SH-SY5Y (cell line): ENCODE measurements at regions not wholly inside any gene's neighbourhood (a gene's known extent, or its start where the extent isn't known, plus 50 kb on each side); places are given as distances from the start of the nearest gene placed in this dataset.

Source experiments
- GATA2 ChIP-seq: IDR thresholded peaks from 2 replicates; pipeline ENCODE4 v1.6.1; 2011; ENCODE audit warnings: mild to moderate bottlenecking, low read depth, low read length
- GATA3 ChIP-seq: IDR thresholded peaks from 2 replicates; pipeline ENCODE4 v1.6.1; 2011; ENCODE audit warnings: low read depth, mild to moderate bottlenecking, low read length, moderate library complexity

- TF ChIP-seq GATA2 (no peak), GATA3 (no peak)
These were observed 72.6 kb downstream of the TMEM100 start for GRCh38 chr17:55649957-55650597.

GRCh38 chr17:55648086-55648485, 74.6 kb downstream of the TMEM100 start:
- TF ChIP-seq GATA2, result no peak

GRCh38 chr17:55645361-55645760, 77.3 kb downstream of the TMEM100 start:
- no peak for TF ChIP-seq GATA3
- TF ChIP-seq GATA2, result no peak

GRCh38 chr17:55644346-55644745, 78.3 kb downstream of the TMEM100 start:
- no peak for TF ChIP-seq GATA2
- no peak for TF ChIP-seq GATA3

GRCh38 chr17:55642741-55643140, 79.9 kb downstream of the TMEM100 start:
- TF ChIP-seq GATA3 (no peak), GATA2 (no peak)

GRCh38 chr17:55641676-55642081, 81.0 kb downstream of the TMEM100 start:
- no peak for TF ChIP-seq GATA3
- no peak for TF ChIP-seq GATA2

- TF ChIP-seq GATA2 (no peak), GATA3 (no peak)
These were observed 83.6 kb downstream of the TMEM100 start for GRCh38 chr17:55639096-55639495.

- TF ChIP-seq GATA2, result peak; percentile 42; the same call in 1 of the 2 replicates
- TF ChIP-seq GATA3, result no peak
These were observed 87.3 kb downstream of the TMEM100 start for GRCh38 chr17:55635253-55635914.

GRCh38 chr17:55634702-55635101, 88.0 kb downstream of the TMEM100 start:
- TF ChIP-seq GATA3 (no peak), GATA2 (no peak)

- TF ChIP-seq GATA2, result no peak
- no peak for TF ChIP-seq GATA3
These were observed 89.8 kb downstream of the TMEM100 start for GRCh38 chr17:55632893-55633292.

GRCh38 chr17:55632236-55632635, 90.4 kb downstream of the TMEM100 start:
- TF ChIP-seq GATA2 (no peak), GATA3 (no peak)

- TF ChIP-seq GATA2 (no peak), GATA3 (no peak)
These were observed 92.7 kb downstream of the TMEM100 start for GRCh38 chr17:55629995-55630394.

- TF ChIP-seq GATA2 (no peak), GATA3 (no peak)
These were observed 97.1 kb downstream of the TMEM100 start for GRCh38 chr17:55625521-55625920.

GRCh38 chr17:55624772-55625433, 97.8 kb downstream of the TMEM100 start:
- no peak for TF ChIP-seq GATA3
- TF ChIP-seq GATA2, result no peak

- no peak for TF ChIP-seq GATA2
- no peak for TF ChIP-seq GATA3
These were observed 100.1 kb downstream of the TMEM100 start for GRCh38 chr17:55622547-55622946.

GRCh38 chr17:55620945-55621344, 101.7 kb downstream of the TMEM100 start:
- TF ChIP-seq GATA3 (no peak), GATA2 (peak; percentile 58; the same call in 1 of the 2 replicates)
